Astrocyte of the hippocampus (primary cell): ENCODE measurements at regions not wholly inside any gene's neighbourhood (a gene's known extent, or its start where the extent isn't known, plus 50 kb on each side); places are given as distances from the start of the nearest gene placed in this dataset.

ENCODE experiments used
- DNase-seq: peaks from one replicate; pipeline ENCODE4 v3.0.0; 2011; ENCODE audit warnings: low read depth, low spot score

DNA sequence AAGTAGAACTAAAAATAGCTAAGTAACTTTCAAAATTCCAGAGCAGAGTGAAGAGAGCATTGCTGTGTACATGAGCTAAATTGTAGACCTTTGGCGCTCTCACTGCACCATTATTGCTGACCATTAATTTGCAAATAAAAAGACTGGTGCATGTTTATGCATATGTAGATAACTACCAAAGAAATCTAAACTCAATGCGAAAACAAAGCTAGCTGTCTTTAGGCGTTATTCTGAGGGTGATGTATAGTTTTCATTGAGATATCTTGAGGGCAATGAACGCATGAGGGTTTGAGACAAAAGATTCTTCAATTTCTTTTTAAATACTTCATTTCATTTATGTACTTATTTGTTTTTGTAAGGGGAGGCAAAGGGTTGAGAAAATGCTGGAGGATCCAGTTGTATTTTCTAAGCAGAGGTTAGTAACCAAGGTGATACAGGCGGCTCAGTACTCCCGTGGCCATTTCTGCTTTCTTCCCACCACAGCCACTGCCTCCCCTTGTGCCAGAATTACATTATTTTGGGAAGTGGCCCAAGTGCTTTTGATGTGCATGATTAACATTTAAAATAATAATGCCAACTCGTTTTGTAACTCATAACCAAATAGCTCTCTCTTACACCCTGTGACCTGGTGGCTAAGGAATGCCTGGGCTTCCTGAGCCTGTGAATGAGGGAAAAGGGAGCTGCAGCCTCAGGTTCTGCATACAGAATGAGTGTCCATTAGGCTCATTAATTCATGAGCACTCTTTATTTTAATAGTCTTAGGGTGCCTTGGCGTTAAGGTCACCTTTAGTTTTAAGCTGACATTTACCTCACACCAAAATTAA lies 797.8 kb upstream of the GYPC start:
- no peak for DNase-seq

DNA sequence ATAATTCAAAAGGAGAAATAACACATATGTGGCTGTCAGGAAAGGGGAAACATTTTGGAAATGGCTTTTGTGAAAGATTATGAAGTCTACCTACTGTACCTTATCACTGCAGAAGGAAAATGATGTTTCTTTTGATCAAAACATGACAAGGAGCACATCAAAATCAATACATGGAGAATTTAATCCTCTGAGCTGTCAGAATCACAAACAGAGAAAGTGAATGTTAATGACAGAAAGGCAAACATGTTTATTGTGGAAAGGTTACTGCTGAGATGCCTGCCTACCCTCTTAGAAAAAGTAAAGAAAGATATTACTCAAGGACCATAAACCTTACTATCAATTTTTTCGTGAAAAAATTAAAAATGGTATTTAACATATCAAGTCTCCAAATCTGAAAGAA lies 794.5 kb upstream of the GYPC start:
- no peak for DNase-seq

DNA sequence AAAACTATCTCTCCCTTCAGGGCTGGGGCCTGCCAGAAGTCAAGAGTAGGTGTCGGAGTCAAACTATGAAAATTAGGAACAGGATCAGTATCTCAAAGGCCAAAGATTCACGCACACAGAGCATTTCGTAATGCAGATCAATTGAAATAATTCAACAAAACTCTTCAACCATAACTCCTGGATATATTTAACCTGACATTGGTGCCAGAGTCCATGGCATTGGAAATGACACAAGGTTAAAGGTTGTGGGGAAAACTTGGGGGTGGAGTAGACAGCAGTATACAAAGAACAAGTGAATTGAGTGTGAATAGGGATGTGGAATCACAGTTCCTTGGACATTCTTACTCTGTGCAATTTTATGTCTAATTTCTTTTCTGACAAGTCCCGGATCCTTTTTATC lies 788.0 kb upstream of the GYPC start:
- no peak for DNase-seq

DNA sequence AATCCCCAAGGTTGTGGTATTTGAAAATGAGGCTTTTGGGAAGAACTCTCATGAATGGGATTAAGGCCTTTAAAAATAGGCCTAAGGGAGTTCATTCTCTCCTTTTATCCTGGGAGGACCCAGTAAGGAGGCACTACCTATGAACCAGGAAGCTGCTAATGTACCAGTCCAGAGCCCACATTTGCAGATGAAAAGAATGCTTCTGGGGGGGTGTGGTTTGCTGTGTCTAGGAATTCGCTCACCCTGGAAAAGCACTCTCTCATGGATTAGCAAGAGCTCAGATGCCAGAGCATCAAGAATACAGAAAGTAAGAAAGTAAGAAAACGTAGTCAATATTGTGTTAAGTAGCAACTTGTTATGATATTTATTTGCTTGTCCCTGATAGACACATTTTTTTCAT lies 785.7 kb upstream of the GYPC start:
- no peak for DNase-seq

DNA sequence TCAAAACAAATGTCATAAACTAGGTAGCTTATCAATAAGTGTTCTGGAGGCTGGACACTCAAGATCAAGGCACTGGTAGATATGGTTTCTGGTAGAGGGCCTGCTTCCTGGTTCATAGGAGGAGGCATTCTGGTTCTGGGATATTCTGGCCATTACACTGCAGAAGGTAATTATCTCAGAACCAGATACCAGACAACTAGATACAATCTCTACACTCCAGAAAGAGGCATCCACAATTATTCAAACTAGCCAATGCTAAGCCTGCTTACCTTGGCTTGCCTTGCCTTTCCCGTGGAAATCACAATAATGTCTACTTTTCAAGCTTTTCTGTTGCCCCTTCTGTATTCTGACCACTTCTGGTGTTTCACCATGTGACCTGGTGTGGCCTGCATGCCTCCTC lies 785.2 kb upstream of the GYPC start:
- no peak for DNase-seq

DNA sequence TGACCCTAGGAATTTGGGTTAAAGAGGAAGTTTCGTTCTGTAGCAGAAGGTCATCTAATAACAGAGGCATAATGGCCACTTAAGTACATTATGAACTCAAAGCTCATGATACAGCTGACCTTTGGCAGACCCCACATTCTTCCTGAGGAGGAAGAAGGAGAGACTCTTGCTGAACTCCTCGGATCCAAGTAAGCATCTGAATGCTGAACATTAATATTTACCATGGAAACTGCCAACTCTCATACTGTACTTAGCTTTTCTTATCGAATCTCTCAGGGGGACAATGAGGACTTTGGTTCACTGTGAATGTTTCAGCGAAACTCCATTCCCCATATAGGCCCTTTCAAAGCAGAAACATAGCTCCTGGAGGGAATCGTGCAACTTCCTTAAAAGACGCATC lies 781.4 kb upstream of the GYPC start:
- no peak for DNase-seq

DNA sequence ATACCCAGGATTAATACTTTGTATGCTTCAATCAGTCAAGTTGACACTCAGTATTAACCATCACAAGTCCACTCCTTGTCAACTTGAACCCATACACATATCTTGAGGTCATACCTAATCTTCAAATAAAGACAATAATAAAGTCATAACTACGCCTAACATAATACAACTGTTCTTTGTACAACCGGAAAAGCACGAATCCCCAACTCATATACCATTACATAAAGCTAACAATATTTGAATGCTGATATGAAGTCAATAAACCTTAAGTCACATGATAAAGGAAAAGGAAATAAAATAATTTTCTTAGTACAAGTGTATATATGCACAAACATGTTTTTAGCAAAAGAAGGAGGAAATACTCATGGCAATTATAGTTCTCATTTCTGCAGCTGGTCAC lies 770.6 kb upstream of the GYPC start:
- DNase-seq = no peak

DNA sequence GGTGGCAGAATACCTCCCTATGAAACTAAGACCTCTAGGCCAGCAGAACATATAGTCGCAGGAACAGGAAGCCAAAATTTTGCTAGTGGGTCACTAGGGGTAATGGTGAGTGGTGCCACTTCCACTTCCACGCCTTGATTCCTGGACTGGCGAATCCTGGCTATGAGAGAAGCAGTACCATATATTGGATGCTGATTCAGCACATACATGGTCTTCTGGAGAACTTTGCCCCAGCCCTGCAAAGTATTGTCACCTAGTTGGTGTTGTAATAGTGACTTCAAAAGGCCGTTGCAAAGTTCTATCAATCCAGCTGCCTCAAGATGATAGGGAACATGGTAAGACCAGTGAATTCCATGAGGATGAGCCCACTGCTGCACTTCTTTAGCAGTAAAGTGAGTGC lies 769.8 kb upstream of the GYPC start:
- no peak for DNase-seq

DNA sequence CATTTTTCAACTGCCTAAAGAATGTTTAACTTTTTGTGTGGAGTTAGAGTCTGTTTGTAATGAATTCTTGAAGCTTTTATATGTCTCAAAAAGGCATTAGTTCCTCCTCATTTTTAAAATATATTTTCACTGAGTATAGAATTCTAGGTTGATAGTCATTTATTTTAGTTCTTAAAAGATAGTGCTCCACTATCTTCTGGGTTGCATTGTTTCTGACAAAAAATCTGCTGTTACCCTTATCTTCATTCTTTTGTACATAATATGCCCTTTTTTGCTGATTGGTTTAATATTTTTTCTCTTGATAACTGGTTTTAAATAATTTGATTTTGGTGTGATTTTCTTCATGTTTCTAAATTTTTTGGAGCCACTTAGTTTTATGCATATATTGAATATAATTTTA lies 754.7 kb upstream of the GYPC start:
- DNase-seq = no peak

DNA sequence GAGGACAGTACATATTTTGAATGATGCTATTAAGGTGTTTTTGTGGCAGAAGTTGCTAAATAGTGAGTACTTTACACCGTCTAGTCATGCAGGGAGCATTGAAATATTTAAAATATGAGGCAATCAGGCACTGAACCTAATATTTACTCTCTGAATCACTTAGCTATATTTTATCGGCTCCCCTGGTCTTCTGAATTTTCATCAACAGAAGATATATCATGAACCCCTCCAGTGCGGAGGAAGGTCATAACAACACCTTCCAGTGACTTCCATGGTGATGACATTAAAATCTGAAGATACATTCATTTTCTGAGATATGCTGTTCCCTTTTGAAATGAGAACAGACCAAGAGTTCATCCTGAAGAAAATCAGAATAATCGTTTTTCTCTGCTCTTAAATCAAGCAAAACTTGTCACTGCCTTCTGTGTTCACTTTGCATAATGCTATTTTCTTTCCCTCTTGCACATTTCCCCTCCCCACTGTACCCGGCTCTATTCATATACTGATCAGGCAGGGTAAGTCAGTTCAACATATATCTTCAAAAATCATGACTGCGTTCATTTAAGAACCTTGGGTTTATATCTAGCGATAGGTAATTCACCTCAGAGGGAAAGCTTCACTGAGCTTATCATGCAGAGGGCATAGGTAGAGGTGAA lies 729.9 kb upstream of the GYPC start:
- DNase-seq = no peak

DNA sequence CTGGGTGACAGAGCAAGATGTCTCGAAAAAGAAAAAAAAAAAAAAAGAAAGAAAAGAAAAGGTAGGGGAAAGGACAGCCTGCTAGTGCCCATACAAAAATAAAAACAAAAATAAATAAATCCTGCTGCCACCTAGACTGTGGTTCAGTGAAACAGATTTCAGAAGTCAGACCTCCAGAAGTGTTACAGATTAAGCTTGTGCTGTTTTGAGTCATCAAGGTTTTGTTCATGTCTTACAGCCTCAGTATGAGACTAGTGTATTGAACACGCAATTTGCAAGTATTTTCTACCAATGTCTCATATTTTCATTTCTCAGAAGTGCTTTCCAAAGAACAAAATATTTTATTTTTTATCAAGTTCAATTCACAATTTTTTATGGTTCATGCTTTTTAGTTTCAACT lies 720.4 kb upstream of the GYPC start:
- DNase-seq = no peak

DNA sequence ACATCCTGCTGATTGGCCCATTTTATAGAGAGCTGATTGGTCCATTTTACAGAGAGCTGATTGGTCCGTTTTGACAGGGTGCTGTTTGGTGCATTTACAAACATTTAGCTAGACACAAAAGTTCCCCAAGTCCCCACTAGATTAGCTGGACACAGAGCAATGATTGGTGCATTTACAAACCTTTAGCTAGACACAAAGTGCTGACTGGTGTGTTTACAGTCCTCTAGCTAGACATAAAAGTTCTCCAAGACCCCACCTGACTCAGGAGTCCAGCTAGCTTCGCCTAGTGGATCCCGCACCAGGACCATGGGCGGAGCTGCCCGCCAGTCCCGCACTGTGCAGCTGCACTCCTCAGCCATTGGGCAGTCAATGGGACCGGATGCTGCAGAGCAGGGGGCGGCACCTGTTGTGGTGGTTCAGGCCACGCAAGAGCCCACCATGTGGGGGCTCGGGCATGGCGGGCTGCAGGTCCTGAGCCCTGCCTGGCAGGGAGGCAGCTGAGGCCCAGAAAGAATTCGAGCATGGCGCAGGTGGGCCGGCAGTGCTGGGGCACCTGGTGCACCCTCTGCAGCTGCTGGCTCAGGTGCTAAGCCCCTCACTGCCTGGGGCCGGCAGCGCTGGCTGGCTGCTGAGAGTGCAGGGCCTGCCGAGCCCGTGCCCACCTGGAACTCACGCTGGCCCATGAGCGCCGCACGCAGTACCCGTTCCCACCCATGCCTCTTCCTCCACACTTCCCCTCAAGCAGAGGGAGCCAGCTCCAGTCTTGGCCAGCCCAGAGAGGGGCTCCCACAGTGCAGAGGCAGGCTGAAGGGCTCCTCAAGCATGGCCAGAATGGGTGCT lies 713.2 kb upstream of the GYPC start:
- DNase-seq = no peak

DNA sequence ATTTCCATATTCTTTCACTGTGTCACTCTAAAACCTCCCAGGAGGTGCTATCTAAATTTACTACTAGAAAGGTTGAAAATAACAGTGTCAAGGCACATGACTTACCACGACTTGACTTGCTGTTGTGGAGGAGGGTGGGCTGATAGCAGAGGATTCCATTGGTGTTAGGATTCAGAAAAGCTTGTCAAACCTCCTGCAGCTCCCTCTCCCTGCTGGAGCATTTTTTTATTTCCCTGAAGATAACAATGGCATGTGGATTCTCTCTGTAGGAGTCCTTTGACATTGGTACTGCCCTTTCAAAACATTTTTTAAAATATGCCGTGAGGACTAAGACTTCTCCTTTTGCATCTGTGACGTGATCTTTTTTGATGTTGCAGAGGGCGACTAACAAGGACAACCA lies 696.9 kb upstream of the GYPC start:
- no peak for DNase-seq

DNA sequence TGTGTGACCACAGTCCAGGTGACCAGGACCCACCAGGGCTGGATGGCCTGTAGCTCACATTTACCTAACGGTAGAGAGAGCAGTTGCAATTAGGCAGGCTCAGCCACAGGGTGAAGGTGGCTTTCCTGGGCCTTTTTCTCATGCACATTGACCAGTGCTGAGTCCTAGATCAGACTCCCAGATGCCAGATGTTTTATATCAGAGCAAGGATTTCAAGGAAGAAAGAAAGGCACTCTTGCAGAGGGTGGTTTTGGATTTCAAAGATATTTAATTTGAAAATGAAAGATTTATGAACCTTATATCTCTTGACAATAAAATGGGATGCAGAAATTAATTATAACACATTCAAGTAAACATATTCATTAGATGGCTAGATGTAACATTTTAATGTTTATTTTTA lies 694.2 kb upstream of the GYPC start:
- DNase-seq = no peak

DNA sequence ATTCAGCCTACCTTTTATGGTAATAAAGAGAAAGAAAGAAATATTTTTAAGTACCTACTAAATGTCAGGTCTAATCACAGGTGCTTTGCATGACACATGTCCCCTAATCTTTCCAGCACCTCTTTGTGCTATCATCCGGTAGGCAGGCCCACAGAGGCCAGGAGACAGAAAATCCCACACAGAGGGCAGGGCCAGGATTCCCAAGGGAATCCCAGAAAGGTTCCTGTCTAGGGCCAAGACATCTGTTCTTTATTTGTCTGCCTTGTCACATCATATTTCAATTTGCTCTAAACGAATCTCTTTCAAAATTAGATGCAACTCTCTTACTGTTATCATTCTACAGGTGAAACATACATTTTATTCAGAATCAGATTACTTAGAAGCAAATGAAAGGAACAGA lies 676.1 kb upstream of the GYPC start:
- DNase-seq = no peak

DNA sequence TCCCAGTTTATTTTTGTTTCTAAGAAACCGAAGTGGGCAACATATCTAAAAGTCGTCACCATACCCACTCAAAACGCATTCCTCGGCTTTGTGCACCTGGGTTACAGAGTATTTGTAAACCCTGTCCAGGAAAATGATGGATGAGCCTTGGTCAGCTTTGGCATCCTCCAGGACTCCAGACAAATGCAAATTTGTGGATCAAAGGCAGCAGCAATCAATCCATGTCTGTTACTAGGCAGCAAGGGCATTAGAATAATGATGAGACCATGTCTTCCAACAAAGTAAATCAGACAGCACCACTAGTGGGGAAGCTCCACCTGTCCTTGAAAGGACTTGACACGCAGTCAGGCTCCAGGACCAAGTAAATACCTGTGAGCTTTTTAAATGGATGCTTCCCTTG lies 672.6 kb upstream of the GYPC start:
- no peak for DNase-seq

DNA sequence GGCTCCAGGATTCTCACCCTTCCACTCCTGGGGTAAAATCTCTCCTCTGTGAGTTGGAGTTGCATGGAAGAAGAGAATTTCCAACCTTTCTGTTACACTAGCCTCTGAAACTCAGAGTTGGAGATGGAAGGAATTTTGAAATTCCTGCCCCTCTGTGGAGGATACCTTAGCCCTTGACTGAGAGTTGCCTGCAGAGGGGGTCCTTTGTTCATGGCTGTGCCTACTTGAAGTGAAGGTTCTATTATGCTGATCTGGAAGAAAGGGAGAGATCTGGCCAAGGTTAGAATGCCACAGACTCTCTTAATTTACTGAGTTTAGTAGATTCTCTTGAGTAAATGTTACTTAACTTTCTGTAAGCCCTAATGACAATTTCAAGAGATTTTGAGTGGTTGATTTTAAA lies 626.6 kb upstream of the GYPC start:
- DNase-seq = no peak

DNA sequence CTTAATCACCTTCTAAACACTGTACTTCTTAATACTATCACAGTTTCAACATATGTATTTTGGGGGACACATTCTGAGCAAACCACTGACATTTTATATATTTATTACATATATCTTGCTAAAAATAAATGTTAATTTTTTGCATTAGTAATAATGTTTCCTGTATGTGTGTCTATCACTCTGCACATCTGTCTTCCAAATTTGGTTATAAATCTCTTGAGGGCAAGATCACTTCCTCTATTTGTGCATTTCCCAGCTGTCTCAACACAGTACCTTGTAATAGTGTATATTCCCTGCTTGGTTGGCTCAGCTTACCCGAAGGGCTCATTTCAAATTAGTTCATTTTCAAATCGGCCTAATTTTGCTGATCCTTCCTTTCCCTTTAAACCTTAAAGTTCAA lies 617.1 kb upstream of the GYPC start:
- no peak for DNase-seq

DNA sequence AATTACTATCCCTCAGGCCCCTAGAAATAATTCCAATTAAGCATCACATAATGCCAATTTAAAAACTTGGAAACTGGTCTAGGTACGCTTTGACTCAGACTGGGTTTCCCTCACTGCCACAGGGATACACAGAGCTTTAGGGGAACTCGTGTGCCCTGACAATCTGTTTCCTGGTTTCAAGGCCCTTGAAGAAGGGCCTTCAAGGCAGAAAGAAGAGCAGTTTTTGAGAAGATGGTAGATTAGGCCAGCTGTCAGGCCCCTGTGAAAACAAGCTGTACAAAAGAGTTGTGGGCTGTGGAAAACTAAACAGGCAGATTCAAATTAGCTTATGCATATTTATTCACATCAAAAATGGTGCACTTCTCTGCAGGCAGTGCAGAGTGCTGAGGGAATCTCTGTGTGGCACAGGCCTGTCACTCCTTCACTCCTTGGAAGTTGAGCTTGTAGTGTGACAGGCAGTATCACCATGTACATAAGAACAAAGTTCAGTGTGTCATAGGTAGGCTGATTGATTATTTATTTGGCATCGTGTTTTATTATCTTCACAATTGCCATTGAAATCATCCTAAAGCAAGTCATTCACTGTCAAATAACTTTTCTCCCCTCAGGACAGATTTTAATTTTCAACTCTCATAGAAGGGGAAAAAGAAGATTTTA lies 614.4 kb upstream of the GYPC start:
- no peak for DNase-seq

DNA sequence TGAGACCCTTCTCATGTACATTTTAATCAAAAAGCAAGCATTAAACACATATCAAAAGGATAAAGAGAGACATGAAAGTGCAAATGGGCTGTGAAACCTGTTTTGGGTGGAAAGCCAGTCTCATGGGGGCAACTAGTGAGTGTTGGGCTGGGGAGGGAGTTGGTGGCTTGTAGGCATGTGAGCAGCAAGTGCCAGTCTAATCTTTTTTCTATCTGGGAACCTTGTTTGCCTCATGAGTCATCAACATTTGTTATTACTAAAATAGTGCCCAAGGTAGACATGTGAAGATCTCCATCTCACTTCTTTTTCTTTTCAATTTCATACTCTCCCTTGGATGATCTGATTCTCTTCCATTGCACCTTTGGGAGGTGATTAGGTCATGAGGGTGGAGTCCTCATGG lies 613.9 kb upstream of the GYPC start:
- DNase-seq = no peak

DNA sequence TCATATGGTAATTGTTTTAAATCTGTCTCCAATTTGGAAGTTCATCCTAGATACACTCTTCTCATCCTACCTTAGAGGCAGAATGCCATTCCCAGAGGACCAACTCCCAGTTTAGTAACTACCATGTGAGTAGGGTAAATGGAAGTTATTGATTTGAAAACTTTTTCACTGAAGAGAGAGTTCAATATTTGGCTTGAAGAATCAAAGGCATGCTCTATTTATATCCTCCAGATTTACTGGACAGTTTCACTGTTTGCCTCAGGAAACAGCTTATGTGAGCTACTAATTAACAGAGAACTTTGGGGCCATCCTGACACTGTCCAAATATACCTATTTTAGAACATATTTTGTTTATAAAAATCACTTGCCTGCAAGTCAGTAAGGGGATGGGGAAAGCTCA lies 607.2 kb upstream of the GYPC start:
- DNase-seq = no peak

DNA sequence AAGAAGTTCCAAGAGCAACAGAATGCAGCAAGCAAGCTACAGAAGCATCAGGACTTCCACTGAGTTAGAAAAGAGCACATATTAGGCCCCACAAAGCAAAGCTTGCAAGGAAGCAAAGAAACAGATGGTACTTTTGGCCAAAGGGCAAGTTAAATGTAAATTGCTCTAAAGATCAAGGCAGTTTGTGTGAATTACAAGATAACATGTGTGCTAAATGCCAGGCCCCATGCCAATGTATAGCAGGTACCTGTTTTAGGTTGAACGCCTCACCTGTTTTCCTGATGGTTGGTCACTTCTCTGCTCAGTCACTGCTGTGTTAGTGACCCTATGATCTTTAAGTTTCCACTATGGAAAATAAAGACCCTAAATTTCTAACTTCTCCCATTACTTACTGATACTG lies 606.5 kb upstream of the GYPC start:
- DNase-seq = no peak
